H1 (cell line): ENCODE measurements at regions not wholly inside any gene's neighbourhood (a gene's known extent, or its start where the extent isn't known, plus 50 kb on each side); places are given as distances from the start of the nearest gene placed in this dataset.

ENCODE experiments used
- CEBPB ChIP-seq: IDR thresholded peaks from 2 replicates; pipeline ENCODE4 v1.6.1; 2012; ENCODE audit warnings: low read depth, low read length
- CTBP2 ChIP-seq: IDR thresholded peaks from 2 replicates; pipeline ENCODE4 v1.7.0; 2011; ENCODE audit warnings: borderline replicate concordance, mild to moderate bottlenecking, moderate library complexity, mixed read lengths, low read length; ENCODE audit not compliant: insufficient read depth, insufficient read length
- HDAC6 ChIP-seq: IDR thresholded peaks from one replicate; pipeline ENCODE4 v1.7.1; 2012; ENCODE audit warnings: low read depth, mild to moderate bottlenecking, inconsistent platforms, low read length, moderate library complexity
- NRF1 ChIP-seq: IDR thresholded peaks from 2 replicates; pipeline ENCODE4 v1.6.1; 2011; ENCODE audit warnings: mild to moderate bottlenecking, low read depth, low read length, improper control_type of control experiment

DNA sequence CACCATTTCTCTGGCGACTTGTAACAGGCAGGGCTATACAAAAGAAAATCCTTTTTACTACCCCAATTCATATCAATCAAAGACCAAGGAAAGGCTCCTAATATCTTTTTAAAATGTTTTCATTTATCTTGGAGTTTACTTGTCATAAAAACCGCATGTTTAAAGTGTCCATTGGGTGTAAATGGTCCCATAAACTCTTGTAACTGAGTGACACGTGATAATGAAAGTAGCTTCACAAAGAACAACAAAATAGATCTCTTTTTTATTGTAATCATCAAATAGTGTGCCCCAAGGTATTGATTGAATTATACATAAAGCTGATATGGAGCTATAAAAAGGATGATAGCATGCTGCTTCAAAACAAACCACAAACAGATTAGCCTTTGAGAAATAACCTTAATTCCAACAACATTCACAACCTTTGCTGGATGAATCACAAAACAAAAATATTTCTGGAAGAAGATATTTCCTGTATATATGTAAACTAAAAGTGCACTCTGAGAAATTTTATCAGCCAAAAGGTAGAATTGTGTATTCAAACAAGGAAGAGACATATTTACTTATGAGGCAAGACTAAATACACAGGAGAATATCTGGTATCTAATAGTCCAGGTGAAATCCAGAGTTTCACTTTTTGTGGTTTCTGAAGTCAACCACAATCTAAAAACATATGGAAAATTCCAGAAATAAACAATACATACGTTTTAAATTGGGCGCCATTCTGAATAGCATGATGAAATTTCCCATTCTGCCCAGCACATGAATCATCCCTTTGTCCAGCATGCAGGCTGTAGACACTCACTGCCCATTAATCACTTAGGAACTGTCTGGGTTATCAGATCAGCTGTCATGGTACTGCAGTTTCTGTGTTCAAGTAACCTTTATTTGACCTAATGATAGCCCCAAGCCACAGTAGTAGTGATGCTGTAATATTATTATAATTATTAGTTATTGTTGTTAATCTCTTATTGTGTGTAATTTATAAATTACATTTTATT, 237.5 kb downstream of the PIK3C3 start (continued):
- no peak for TF ChIP-seq NRF1
- TF ChIP-seq CEBPB: no peak
- TF ChIP-seq CTBP2: no peak
- TF ChIP-seq HDAC6: no peak
